HG03095 (cell line): ENCODE measurements at regions not wholly inside any gene's neighbourhood (a gene's known extent, or its start where the extent isn't known, plus 50 kb on each side); places are given as distances from the start of the nearest gene placed in this dataset.

Experiments used
- ATAC-seq: cut with Tn5 transposase; IDR thresholded peaks from one replicate; pipeline ENCODE4 v1.9.1; 2021; ENCODE audit warnings: moderate library complexity; ENCODE audit not compliant: unreplicated experiment

DNA sequence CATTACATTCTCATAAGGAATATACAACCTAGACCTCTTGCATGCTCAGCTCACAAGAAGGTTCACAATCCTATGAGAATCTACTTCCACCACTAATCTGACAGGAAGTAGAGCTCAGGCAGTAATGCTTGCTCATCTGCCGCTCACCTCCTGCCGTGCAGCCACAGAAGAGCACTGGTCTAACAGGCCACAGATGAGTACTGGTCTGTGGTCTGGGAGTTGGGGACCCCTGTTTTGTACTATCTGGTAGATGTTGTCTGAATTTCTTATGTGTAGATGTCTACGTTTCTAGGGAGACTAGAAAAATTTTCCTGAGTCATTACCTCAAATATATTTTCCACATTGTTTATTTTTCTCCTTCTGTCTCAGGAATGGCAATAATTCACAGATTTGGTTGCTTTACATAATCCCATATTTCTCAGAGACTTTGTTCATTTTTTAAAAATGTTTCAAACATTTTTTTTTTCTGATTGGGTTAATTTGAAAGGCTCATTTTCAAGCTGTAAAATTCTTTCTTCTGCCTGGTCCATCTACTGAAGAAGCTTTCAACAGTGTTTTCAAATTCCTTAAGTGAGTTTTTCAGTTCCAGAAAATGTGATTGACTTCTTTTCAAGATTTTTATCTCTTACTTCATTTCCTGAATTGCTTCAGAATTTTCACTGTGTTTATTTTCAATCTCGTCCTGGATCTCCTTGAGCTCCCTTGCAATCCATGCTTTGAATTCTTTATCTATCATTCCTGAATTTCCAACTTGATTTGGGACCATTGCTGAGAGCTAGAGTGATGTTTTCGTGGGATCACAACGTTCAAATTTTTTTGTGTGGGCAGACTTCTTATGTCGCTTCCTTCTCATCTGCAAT, 1322.2 kb downstream of the PCDH9 start:
- ATAC-seq = no peak

DNA sequence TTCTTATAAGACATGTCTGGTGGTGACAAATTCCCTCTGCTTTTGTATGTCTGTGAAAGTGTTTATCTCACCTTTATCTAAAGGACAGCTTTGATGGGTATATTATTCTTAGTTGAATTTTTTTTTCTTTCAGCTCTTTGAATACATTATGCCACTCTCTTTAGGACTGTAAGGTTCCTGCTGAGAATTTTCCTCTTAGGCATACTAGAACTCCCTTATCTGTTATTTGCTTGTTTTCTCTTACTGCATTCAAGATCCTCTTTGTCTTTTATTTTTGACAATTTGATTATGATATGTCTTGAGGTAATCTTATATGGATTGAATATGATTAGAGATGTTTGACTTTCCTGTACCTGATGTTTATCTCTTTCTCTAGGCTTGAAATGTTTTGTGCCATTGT, 1328.4 kb downstream of the PCDH9 start:
- no peak for ATAC-seq

DNA sequence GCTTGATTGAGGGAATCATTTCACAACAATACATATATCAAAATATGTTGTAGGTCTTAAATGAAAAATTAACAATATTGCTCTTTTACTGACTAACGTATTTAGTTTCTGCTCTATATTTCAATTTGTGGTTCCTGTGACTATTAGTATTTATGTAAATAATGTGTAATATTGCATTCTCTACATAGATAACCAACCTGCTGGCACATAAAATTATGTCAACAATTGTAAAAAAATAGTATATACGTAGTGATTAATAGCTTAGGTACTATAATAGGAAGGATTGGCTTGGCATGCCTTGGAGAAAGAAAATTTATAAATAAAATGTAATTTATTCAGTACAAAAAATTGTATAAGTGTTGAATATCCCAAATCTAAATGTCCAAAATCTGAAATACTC, 1336.1 kb downstream of the PCDH9 start:
- ATAC-seq = no peak

DNA sequence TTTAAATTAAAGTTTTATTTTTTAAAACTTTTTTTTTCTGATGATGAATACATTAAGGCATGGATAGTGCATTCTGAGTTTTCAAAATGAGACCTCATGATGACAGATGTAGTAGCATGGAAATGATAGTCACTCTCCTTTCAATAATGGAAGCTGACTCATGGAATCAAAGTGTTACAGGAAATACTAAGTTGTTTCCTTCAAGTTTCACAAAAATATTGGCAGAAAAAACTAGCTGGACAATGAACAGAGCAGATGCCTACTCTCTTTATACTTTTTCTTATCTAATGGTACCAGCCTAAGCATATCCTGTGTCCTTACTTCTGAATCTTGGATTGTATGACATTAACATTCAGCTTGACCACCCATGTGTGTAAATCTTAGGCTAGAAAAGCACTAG, 1337.3 kb downstream of the PCDH9 start:
- ATAC-seq = no peak

DNA sequence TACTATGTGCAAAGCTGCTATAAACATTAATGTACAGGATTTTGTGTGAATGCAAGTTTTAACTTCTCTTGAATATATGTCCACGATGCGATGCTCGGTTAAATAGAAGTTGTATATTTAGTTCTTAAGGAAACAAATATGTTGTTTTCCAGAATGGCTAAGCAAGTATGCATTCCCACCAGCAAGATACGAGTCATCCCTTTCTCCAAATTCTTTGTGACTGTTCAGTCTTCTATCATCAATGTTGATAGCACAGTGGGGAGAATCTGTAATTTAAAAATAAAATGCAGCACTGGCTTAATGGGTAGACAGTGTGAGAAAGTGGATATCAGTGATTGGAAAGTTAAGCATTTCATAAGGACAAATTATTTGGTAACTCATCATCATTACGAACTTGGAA, 1340.8 kb downstream of the PCDH9 start:
- ATAC-seq = no peak

DNA sequence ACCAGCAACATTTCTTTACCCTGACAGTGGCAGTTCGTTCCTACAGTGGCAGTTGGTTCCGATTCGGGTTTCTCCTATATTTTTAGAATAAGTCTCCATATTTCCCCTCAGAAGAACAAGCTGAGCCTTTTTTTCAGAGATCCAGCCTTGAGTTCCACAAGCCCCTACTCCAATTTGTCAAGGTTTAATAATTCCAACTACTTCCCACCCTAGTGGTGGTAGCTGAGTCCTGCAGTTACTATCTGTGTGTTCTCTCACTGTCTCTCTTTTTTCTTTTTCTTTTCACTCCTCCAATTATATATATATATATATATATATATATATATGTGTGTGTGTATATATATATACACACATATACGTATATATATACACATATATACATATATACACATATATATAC, 1347.3 kb downstream of the PCDH9 start:
- ATAC-seq = no peak

DNA sequence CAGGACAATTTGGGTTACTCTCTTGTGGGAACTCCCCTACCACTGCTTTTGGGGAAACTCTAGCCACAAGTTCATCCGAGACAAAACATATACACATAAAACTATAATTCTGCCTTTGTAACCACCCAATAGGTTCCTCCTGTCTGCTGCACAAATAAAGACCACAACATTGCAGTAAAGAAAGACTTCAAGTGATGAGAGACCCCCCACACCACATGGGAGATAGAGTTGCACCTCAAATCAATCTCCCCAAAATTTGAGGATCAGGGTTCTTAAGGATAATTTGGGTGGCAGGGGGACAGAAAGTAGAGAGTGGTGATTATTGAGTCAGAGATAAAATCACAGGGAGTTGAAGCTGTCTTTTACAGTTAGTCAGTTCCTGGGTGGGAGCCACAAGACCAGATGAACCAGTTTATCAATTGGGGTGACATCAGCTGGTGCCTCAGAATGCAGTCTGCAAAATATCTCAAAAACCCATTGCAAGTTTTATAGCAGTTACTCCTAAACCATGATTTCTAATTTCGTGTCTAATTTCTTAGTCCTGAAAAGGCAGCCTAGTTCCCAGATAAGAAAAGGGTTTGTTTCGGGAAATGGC, 1348.5 kb downstream of the PCDH9 start:
- ATAC-seq = no peak

DNA sequence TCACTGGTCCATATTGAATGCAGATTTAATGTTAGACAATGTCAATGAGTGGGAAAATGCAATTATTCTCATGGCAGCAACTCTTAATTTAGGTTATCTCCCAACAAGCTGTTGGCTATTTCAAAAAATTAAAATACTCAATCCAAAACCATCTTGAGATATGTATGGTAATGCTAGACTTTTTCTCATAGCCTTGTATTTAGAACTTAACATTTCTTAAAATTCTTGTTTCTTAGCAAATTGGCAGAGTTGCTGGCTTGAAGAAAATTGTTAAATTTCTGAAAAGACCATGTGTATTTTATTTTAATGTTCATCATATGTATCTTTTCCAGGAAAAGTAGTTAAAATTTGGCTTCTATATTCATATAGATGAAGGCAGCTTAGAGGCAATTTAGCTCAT, 1355.1 kb downstream of the PCDH9 start:
- ATAC-seq = no peak

DNA sequence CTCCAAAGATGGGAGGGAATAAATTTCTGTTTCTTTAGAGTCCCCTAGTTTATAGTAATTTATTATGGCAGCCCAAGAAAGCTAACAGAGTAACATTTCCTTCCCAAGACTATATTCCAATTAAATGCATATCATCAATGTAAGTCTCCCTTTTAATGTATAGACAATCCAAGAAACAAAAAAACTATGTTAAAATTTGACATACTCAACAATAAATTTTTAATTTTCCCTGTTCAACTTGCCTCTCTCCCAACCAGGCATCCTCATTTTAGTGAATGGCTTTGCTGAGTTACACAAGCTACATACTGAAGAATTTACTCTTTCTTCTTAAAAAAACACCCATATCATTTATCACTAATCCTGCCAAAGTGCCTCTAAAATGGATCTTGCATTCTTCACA, 1357.7 kb downstream of the PCDH9 start:
- ATAC-seq = no peak

DNA sequence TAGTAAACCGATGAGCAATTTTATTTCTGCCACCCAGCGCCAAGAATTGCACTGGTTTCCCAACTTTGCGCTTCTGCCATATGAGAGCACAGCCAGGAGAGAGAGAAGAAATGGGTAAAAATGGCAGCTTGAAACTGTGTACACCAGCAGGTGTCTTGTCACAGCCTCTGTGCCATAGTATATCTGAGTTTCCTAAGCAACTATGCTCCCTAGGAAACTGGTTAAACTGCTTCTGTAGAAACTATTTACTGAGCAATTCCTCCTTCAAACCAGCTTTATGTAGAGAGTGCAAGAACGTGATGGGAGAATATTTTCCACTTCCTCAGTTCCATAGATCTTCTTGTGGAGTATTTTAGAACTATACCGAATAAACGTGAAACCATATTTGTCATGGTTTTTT, 1361.3 kb downstream of the PCDH9 start:
- ATAC-seq = no peak

DNA sequence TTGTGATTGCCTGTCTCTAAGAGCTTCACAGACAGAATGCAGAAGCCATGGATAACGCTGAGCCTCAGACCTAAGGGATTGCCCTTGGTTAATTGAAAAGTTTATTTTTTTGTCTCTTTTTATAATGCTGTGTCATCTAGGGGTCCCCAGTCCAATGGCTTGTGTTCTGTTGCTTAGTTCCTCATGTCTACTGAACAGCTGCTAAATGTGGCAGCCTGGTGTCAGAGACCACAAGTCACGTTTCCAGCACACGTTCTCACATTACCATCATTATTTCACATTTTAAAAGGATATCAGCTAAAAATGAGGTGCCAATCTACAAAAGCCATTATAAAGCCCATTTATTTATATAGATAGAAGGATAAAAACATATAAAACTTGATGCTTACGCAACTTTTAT, 1362.0 kb downstream of the PCDH9 start:
- ATAC-seq = no peak

DNA sequence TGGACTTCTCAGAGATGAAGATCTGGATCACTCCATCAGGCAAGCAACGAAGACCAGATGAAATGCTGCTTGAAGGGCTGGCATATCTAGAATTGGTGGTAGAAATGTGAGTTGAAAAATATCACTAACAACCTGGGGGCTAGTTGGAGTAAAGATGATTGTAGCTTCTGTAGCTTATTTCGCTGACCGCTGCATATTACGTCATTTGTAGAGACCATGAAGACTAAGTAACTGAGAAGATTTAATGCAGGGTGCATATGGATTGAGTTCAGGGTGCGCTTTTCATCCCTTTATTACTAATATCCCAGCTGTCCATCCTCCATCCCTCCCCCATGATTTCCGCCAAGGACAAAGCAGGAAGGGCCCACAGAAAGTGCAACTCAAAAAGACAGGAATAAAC, 1364.0 kb downstream of the PCDH9 start:
- ATAC-seq = no peak

DNA sequence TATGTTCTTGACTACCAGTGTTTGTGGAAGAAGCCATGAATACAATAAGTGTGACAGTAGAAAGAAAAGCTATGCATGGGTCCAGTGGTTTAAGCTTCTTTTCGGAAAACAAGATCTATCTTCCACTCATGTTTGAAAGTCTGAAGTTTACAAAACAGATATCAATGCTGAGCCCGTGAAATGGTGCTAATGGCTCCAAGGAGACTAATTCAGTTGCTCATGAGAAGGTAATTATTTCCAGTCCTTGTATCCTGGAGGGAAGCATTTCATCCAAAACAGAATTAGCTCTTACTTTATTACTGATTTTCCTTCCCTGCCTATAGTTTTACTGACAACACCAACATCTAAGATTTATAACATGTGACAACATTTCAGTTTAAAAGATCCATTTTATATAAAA, 1364.9 kb downstream of the PCDH9 start:
- no peak for ATAC-seq

DNA sequence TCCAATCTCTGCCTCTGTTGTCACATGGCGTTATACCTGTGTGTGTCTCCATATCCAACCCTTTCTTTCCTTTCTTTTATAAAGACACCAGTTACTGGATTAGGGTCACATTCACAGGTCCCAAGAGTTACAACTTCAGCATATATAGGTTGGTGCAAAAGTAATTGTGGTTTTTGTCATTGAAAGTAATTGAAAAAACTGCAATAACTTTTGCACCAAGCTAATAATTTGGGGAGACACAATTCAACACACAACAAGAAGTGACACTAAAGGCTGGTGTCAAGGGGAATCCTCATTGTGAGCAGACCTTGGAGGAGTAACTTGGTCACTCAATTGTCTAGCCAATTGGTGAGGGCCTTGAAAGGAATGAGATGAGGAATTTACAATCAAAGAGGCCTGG, 1366.1 kb downstream of the PCDH9 start:
- no peak for ATAC-seq

DNA sequence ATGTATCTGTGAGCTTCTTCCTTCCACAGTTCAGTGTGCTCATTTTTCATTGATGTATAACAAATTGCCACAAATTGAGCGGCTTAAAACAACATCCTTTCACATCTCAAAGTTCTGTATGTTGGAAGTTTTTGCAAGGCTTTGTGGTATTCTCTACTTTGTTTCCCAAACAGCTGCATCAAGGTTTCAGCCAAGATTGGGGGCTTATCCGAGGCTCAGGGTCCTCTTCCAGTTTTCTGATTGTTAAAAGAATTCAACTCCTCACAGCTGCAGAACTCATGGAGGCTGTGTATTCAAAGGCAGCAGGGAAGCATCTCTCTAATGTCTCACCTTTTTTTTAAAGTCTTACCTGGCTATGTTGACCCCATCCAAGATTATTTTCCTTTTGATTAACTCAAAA, 1369.8 kb downstream of the PCDH9 start:
- ATAC-seq = no peak

DNA sequence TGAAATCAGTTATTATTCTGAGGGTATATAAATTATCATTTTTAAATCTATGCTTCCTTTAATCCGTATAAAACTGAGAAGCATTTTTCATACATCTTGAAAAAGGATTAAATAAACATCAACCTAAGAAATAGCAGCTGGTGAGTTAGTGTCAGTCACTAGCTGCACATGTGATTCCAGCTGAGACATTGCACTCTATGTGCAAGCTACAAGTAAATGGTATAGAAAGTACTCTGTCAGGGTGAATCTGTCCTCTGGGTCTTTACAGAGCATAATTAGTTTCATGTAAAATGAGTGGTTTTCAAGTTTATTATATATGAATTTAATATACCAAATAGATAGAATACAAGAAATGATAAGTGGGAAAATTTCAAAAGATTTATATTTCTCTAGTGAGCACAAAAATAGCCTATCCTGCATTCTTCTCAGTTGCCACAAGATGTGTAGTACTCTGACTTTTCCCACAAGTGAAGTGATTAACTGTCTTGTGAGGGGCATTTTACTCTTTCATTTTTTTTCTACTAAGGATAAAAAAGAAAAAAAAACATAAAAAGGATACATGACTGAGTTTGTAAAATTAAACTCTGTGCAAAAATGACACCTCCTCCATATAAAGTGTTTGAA, 1372.1 kb downstream of the PCDH9 start:
- no peak for ATAC-seq

DNA sequence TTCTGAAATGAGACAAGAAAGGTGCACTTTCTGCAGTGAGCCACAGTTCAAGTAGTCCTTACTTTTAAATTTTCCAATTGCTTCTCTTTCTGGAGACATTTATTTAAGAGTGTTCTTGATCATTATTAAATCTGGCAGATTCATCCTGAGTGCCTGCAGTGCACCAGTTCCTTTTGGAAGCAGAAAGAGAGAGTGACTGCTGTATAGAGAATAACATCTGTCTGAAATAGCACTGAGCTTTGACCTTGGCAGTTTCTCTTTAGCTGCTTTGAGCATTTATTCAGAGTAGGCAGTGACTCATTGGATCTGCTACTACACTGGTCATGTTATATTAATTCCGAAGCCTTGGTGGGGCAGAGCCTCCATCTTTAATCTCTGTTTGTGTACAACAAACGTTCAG, 1373.7 kb downstream of the PCDH9 start:
- no peak for ATAC-seq

DNA sequence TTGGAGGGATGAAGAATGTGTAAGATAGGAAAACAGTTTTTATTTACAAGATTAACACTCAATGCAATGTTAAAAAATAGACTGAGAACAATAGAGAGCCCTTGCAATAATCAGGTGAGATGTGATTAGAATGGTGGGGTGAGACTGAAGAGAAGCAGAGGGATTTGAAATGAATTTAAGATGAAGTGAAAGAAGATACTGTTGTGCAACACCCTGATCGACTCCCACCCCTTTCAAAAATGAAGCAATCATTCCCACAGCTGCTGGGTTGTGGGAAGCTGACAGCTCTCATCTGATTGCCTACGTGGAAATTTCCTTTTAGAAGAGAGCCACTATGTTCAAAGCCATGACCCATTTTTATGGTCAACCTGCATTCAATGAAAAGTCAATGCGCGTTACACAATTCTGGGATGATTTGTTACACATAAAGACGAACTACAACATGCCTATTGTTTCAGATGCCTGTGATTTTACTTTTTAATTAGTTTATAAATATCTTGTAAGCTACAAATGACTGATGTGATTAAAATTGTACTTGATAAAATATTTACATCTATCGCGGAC, 1374.8 kb downstream of the PCDH9 start:
- no peak for ATAC-seq

DNA sequence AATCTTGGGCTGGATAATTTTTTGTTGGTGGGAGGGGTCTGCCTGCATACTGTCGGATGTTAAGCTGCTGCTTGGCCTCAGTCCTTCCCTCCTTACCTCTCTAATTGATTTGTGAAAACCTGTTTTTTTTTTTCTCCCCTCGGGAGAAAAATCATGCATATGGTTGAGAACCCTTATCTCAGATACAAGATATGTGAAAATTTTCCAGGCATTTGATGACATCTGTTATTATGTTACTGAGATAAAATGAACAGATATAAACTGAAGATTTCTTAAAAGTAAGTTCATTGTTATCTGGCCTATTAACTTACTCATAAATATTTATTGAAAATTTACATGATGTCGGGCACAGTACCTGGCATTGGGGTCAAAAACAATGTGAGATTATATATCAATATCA, 1375.7 kb downstream of the PCDH9 start:
- ATAC-seq = no peak

DNA sequence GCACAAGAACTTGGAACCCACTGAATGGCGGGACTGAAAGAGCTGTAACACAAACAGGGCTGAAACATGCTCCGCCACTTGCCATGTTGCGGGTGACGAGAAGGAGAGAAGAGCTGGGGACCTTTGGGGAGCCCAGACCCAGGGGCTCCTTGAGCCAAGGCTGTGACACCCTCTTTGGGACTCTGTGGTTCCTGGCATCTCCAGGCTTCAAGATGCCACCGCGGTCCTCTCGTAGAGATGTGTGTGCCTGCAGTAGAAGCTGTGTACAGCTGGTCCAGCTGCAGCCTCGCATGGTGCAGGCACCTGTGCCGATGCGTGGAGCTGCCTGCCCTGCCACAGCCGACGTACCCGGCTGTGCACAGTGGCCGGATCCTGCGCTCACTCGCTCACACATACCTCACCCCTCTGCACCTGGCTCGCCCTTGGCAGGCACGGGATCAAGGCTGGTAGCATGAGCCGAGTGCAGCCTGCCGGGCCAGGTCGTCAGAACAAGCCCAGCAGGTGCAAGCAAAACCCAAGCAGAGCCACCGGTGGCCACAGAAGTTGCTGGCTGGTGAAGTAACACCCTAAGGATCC, 1385.8 kb downstream of the PCDH9 start:
- no peak for ATAC-seq

DNA sequence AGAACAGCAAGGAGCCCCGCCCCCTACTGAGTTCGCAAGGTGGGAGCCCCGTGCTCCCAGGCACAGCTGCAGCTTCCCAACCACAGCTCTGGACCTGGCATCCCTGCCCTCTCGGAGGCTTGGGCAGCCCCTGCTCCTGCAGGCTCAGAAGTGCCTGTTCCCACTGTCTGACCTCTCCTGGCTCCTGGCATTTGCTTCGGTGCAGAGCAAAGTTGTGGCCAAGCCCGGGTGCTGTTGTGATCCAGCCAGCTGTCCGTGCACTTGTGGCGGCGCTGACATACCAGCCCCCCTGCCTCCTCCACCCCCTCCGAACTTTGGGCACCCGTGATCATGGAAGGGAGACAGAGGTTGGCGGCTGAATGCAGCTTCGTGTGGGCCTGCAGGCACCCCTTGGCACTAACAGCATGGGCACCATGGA, 1386.8 kb downstream of the PCDH9 start:
- no peak for ATAC-seq

DNA sequence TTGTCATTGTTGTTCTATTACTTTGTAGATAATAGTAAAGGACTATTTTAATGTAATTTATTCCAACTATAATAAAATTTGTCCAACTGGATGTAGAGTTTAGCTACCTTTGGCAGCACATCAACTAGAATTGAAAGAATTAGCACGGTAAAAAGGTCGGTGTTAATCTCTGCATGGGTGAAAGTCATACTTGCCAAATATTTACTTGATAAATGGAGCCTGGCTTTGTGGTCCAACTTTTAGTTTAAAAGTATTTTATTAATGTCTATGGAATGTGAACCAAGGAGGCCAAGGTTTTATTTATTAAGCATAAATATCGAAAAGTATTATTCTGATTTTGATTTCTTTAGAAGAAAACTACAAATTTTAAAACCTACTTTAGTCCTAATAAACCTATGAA, 1389.0 kb downstream of the PCDH9 start:
- ATAC-seq = no peak
